ENCODE measurements at regions not wholly inside any gene's neighbourhood (a gene's known extent, or its start where the extent isn't known, plus 50 kb on each side); places are given as distances from the start of the nearest gene placed in this dataset.

DNA sequence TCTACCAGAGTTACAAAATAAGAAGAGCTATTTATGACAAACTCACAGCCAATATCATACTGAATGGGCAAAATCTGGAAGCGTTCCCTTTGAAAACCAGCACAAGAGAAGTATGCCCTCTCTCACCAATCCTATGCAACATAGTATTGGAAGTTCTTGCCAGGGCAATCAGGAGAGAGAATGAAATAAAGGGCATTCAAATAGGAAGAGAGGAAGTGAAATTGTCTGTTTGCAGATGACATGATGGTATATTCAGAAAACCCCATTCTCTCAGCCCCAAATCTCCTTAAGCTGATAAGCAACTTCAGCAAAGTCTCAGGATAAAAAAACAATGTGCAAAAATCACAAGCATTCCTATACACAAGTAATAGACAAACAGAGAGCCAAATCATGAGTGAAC lies 1169.5 kb downstream of the AMY1C start:
- Histone ChIP-seq H4K20me1 (ENCODE audit: insufficient read depth, low read length, poor library complexity, severe bottlenecking) (no peaks in the 10 kb centered on the region), H3K36me3 (ENCODE audit: insufficient read depth, low read length) (no peaks in the 10 kb centered on the region), H3K4me2 (ENCODE audit: low read depth, low read length, poor library complexity, severe bottlenecking) (no peak overlapping the region), H3K9me3 (ENCODE audit: insufficient read depth, low read depth, low read length) (no peaks in the 10 kb centered on the region), H3K9ac (ENCODE audit: low read depth, low read length, poor library complexity, severe bottlenecking) (no peak overlapping the region), H3K79me2 (ENCODE audit: insufficient read depth, low read length) (no peaks in the 10 kb centered on the region), H3K27me3 (ENCODE audit: insufficient read depth, low read length, poor library complexity, severe bottlenecking) (no peaks in the 10 kb centered on the region), H3K4me3 (ENCODE audit: low read length, poor library complexity, severe bottlenecking) (no peak overlapping the region), H3K9me2 (replicated peaks; ENCODE audit: low read depth, low read length) (no peaks in the 10 kb centered on the region), H2AFZ (ENCODE audit: low read length) (no peak overlapping the region), H3K4me1 (ENCODE audit: insufficient read depth, low read length, poor library complexity, severe bottlenecking) (no peaks in the 10 kb centered on the region), H3F3A (ENCODE audit: low read depth) (no peaks in the 10 kb centered on the region)
- TF ChIP-seq EZH2phosphoT487 (IDR thresholded peaks at IDR 0.05; ENCODE audit: borderline replicate concordance): no peak
- TF ChIP-seq, protein P1, sequence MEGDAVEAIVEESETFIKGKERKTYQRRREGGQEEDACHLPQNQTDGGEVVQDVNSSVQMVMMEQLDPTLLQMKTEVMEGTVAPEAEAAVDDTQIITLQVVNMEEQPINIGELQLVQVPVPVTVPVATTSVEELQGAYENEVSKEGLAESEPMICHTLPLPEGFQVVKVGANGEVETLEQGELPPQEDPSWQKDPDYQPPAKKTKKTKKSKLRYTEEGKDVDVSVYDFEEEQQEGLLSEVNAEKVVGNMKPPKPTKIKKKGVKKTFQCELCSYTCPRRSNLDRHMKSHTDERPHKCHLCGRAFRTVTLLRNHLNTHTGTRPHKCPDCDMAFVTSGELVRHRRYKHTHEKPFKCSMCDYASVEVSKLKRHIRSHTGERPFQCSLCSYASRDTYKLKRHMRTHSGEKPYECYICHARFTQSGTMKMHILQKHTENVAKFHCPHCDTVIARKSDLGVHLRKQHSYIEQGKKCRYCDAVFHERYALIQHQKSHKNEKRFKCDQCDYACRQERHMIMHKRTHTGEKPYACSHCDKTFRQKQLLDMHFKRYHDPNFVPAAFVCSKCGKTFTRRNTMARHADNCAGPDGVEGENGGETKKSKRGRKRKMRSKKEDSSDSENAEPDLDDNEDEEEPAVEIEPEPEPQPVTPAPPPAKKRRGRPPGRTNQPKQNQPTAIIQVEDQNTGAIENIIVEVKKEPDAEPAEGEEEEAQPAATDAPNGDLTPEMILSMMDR (conservative IDR thresholded peaks at IDR 0.05; ENCODE audit: low read length): no peak

DNA sequence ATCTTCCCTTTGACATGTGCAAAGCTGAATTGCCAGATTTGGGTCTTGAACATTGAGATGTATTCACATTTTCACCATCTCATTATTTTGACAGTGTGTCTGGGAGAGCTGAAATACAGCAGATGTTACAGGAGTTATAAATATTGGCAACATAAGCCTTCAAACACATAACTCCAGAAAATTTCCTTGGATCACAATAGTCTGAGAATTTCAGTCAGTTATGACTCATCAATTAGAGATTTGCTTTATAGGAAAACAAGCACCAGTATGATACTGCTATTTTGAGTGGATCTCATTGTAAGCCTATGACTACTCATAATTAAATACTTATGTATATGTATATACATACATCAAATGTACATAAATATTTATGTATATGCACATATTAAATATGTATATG lies 1171.8 kb downstream of the AMY1C start:
- Histone ChIP-seq H3K9ac (ENCODE audit: low read depth, low read length, poor library complexity, severe bottlenecking) (no peak overlapping the region), H3K79me2 (ENCODE audit: insufficient read depth, low read length) (no peaks in the 10 kb centered on the region), H3K9me3 (ENCODE audit: insufficient read depth, low read depth, low read length) (no peaks in the 10 kb centered on the region), H3K4me1 (ENCODE audit: insufficient read depth, low read length, poor library complexity, severe bottlenecking) (no peaks in the 10 kb centered on the region), H4K20me1 (ENCODE audit: insufficient read depth, low read length, poor library complexity, severe bottlenecking) (no peaks in the 10 kb centered on the region), H3K4me2 (ENCODE audit: low read depth, low read length, poor library complexity, severe bottlenecking) (no peak overlapping the region), H3K9me2 (replicated peaks; ENCODE audit: low read depth, low read length) (no peaks in the 10 kb centered on the region), H2AFZ (ENCODE audit: low read length) (no peak overlapping the region), H3F3A (ENCODE audit: low read depth) (no peaks in the 10 kb centered on the region), H3K36me3 (ENCODE audit: insufficient read depth, low read length) (no peaks in the 10 kb centered on the region), H3K4me3 (ENCODE audit: low read length, poor library complexity, severe bottlenecking) (no peak overlapping the region), H3K27me3 (ENCODE audit: insufficient read depth, low read length, poor library complexity, severe bottlenecking) (no peaks in the 10 kb centered on the region)
- TF ChIP-seq, protein P1 (conservative IDR thresholded peaks at IDR 0.05; ENCODE audit: low read length): no peak
- TF ChIP-seq EZH2phosphoT487 (IDR thresholded peaks at IDR 0.05; ENCODE audit: borderline replicate concordance): no peak

DNA sequence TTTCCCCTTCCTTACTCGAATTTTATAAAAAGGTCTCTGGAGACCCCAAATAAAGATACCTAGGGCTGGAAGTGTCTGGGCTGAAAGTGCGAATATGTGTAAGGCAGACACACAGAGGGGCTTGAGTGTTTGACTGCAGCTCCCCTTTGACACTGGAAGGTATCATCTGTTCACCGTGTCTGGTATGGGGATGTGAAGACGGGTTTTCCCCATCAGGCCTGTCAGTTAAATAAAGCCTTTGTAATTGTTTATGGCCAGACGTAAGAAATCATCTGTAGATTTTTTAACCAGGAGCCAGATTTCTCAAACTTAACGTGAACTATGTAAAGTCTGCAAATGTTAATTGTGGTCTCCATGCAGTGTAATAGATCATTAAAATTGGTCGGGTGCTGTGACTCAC lies 1173.4 kb downstream of the AMY1C start:
- H3K9me3 ChIP-seq (ENCODE audit: insufficient read depth, low read depth, low read length): no peaks in the 10 kb centered on the region
- H4K20me1 ChIP-seq (ENCODE audit: insufficient read depth, low read length, poor library complexity, severe bottlenecking): no peaks in the 10 kb centered on the region
- no peak overlapping the region for H3K4me3 ChIP-seq (ENCODE audit: low read length, poor library complexity, severe bottlenecking)
- no peak overlapping the region for H3K9ac ChIP-seq (ENCODE audit: low read depth, low read length, poor library complexity, severe bottlenecking)
- H3F3A ChIP-seq (ENCODE audit: low read depth): no peaks in the 10 kb centered on the region
- H2AFZ ChIP-seq (ENCODE audit: low read length): no peak overlapping the region
- H3K79me2 ChIP-seq (ENCODE audit: insufficient read depth, low read length): no peaks in the 10 kb centered on the region
- no peaks in the 10 kb centered on the region for H3K4me1 ChIP-seq (ENCODE audit: insufficient read depth, low read length, poor library complexity, severe bottlenecking)
- no peak overlapping the region for H3K4me2 ChIP-seq (ENCODE audit: low read depth, low read length, poor library complexity, severe bottlenecking)
- no peaks in the 10 kb centered on the region for H3K27me3 ChIP-seq (ENCODE audit: insufficient read depth, low read length, poor library complexity, severe bottlenecking)
- no peaks in the 10 kb centered on the region for H3K9me2 ChIP-seq (replicated peaks; ENCODE audit: low read depth, low read length)
- TF ChIP-seq, protein P1 (conservative IDR thresholded peaks at IDR 0.05; ENCODE audit: low read length): no peak
- TF ChIP-seq EZH2phosphoT487 (IDR thresholded peaks at IDR 0.05; ENCODE audit: borderline replicate concordance): no peak
- H3K36me3 ChIP-seq (ENCODE audit: insufficient read depth, low read length): no peaks in the 10 kb centered on the region
